Jurkat, Clone E6-1 (cell line): ENCODE measurements at regions not wholly inside any gene's neighbourhood (a gene's known extent, or its start where the extent isn't known, plus 50 kb on each side); places are given as distances from the start of the nearest gene placed in this dataset.
"Not testable (repeated sequence)": the region's sequence is repeated elsewhere in the genome, so short reads cannot be mapped to it uniquely, and the experiment has no call there.

Source experiments
- DNase-seq: peaks from one replicate; pipeline ENCODE4 v3.0.0-alpha.2; 2011; ENCODE audit warnings: low read depth, low spot score
- H3K4me3 ChIP-seq: 2 replicates; pipeline ENCODE4 v1.5.1; 2011; ENCODE audit warnings: mild to moderate bottlenecking, low read length, control low read depth, moderate library complexity

DNA sequence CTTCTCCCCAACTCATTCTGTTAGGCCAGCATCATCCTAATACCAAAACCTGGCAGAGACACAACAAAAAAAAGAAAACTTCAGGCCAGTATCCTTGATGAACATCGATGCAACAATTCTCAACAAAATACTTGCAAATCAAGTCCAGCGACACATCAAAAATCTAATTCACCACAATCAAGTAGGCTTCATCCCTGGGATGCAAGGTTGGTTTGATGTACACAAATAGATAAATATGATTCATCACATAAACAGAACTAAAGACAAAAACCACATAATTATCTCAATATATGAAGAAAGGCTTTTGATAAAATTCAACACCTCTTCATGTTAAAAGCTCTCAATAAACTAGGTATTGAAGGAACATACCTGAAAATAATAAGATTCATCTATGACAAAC lies 184.1 kb downstream of the SLC38A4 start:
- not testable (repeated sequence) for H3K4me3 ChIP-seq, DNase-seq

GRCh38 chr12:46635818-46636217 lies 190.0 kb downstream of the SLC38A4 start:
- DNase-seq: no peak
- no peak overlapping the region for H3K4me3 ChIP-seq

- no peak overlapping the region for H3K4me3 ChIP-seq
- DNase-seq: no peak
These were observed 196.2 kb downstream of the SLC38A4 start for GRCh38 chr12:46629331-46630229.

DNA sequence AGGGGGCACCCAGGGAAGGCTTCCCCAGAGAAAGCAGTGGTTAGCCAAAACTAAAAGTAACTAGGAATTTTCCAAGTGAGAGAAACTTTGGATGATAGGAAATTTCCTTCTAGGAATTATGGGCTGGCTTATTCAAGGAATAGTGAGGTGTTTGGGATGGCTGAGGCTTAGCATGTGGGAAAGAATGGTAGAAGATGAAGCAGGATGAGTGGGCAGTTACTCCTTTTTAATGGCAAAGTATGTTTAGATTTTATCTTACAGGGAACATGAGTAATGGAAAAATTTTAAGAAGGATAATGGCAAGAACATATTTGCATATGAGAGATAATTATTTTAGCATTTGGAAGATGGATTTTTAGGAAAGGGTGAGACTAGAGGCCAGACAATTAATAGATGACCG lies 197.6 kb downstream of the SLC38A4 start:
- DNase-seq: no peak
- no peak overlapping the region for H3K4me3 ChIP-seq

- no peak for DNase-seq
- no peak overlapping the region for H3K4me3 ChIP-seq
These were observed 198.1 kb downstream of the SLC38A4 start for GRCh38 chr12:46627686-46628085.

DNA sequence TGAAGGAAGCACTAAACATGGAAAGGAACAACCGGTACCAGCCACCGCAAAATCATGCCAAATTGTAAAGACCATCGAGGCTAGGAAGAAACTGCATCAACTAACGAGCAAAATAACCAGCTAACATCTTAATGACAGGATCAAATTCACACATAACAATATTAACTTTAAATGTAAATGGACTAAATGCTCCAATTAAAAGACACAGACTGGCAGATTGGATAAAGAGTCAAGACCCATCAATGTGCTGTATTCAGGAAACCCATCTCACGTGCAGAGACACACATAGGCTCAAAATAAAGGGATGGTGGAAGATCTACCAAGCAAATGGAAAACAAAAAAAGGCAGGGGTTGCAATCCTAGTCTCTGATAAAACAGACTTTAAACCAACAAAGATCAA lies 206.3 kb downstream of the SLC38A4 start:
- H3K4me3 ChIP-seq, DNase-seq: not testable (repeated sequence)

DNA sequence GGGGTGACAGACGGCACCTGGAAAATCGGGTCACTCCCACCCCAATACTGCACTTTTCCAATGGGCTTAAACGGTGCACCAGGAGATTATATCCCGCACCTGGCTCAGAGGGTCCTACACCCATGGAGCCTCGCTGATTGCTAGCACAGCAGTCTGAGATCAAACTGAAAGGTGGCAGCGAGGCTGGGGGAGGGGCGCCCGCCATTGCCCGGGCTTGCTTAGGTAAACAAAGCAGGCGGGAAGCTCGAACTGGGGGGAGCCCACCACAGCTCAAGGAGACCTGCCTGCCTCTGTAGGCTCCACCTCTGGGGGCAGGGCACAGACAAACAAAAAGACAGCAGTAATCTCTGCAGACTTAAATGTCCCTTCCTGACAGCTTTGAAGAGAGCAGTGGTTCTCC lies 208.1 kb downstream of the SLC38A4 start:
- not testable (repeated sequence) for DNase-seq, H3K4me3 ChIP-seq

GRCh38 chr12:46617167-46617566 lies 208.6 kb downstream of the SLC38A4 start:
- no peak for DNase-seq
- H3K4me3 ChIP-seq: no peak overlapping the region

GRCh38 chr12:46610754-46611153 lies 215.0 kb downstream of the SLC38A4 start:
- H3K4me3 ChIP-seq: no peak overlapping the region
- DNase-seq: no peak

GRCh38 chr12:46609674-46610073 lies 216.1 kb downstream of the SLC38A4 start:
- H3K4me3 ChIP-seq: no peak overlapping the region
- no peak for DNase-seq

GRCh38 chr12:46609273-46609623 lies 216.5 kb downstream of the SLC38A4 start:
- peak; percentile 80 for DNase-seq
- no peak overlapping the region for H3K4me3 ChIP-seq

DNA sequence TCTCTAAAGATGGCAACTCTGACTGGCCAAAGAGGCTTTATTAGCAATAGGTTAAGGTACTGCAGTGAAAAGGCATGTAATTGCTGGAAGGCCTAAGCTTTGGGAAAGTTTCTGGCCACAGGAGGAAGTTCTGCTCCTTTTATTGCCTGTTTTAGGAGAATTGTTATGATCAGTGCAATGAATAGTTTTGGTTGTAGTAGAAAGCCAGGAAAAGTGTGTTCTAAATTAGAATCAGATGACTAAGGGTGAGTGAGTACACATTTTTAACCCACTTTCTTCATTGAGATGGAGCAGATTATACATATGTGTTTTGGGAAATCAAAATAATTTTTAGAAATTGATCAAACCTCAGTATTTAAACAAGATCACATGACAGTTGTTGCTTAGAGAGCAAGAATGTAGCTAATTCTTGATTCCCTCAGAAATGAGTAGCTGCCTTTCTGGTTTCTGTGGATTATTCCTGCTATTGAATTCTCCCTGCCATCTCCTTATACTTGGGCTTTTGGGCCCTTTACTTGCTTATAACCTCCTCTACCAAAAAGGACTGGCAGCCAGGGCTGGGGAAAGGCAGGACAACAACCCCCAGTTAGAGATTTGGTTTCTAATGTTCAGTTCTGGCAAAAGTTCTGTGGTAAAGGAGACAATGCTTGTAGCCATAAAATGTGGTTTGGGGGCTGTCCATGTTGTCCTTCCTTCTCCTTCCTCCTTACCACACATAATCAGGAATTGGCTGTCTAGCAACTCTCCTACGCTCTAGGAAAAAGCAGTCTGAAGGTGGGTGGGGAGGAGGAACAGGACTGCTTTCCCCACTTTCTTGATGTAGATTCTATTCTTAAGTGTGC lies 217.1 kb downstream of the SLC38A4 start:
- no peak for DNase-seq
- no peak overlapping the region for H3K4me3 ChIP-seq

DNA sequence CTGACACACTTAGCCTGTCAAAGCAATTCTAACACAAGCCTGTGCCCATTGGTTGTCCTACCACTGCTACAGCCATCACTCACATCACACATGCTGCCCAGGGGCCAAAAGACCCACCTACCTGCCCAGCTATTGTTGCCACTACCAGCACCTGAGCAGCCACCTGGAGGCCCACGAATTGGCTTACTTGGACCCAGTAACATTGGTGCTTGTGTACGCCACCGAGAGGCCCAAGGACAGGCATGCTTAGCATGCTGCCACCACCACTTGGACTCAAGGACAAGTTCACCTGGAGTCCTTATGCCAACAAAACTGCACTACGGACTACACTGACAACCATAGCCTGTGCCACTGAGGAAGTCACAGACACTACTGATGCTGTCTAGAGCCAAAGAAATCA lies 221.1 kb downstream of the SLC38A4 start:
- no peak overlapping the region for H3K4me3 ChIP-seq
- DNase-seq: no peak

- H3K4me3 ChIP-seq: no peak overlapping the region
- no peak for DNase-seq
These were observed 221.9 kb downstream of the SLC38A4 start for GRCh38 chr12:46603776-46604456.

- no peak for DNase-seq
- no peak overlapping the region for H3K4me3 ChIP-seq
These were observed 223.3 kb downstream of the SLC38A4 start for GRCh38 chr12:46602474-46602873.

GRCh38 chr12:46590991-46591703 lies 218.6 kb upstream of the SLC38A2 start:
- H3K4me3 ChIP-seq: no peak overlapping the region

DNA sequence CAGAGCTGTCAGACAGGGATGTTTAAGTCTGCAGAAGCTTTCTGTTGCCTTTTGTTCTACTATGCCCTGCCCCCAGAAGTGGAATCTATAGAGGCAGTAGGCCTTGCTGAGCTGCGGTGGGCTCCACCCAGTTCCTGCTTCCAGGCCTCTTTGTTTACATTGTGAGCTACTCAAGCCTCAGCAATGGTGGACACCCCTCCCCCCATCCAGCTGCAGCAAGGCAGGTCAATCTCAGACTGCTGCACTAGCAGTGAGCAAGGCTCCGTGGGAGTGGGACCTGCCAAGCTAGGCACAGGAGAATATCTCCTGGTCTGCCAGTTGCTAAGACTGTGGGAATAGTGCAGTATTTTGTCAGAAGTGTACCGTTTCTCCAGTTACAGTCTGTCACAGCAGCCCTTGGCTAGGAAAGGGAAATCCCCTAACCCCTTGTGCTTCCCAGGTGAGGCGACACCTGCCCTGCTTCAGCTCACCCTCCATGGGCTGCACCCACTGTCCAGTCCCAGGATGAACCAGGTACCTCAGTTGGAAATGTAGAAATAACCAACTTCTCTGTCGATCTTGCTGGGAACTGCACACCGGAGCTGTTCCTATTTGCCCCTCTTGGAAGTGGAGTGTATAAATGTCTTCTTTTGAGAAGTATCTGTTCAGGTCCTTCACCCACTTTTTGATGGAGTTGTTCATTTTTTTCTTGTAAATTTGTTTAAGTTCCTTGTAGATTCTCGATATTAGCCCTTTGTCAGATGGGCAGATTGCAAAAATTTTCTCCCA lies 213.5 kb upstream of the SLC38A2 start:
- peak; percentile 59 for DNase-seq
- H3K4me3 ChIP-seq: no peak overlapping the region

More at GRCh38 chr12:46590991-46591703, 218.6 kb upstream of the SLC38A2 start:
- DNase-seq: no peak

- DNase-seq, H3K4me3 ChIP-seq: not testable (repeated sequence)
These were observed 211.5 kb upstream of the SLC38A2 start for GRCh38 chr12:46584098-46584497.
